Stromal cell of bone marrow (primary cell): ENCODE measurements at regions not wholly inside any gene's neighbourhood (a gene's known extent, or its start where the extent isn't known, plus 50 kb on each side); places are given as distances from the start of the nearest gene placed in this dataset.
"Not testable (repeated sequence)": the region's sequence is repeated elsewhere in the genome, so short reads cannot be mapped to it uniquely, and the experiment has no call there.

Experiments used
- DNase-seq: peaks from one replicate; pipeline ENCODE4 v3.0.0-alpha.2; 2012; ENCODE audit warnings: low read depth

- peak; percentile 13 for DNase-seq
These were observed 233.4 kb downstream of the PTN start for GRCh38 chr7:137110091-137110509.

GRCh38 chr7:137107802-137108201 lies 235.7 kb downstream of the PTN start:
- not testable (repeated sequence) for DNase-seq

- DNase-seq, result not testable (repeated sequence)
These were observed 235.1 kb downstream of the CHRM2 start for GRCh38 chr7:137103526-137103925.

- no peak for DNase-seq
These were observed 228.7 kb downstream of the CHRM2 start for GRCh38 chr7:137097111-137097510.

GRCh38 chr7:137096607-137097006 lies 228.2 kb downstream of the CHRM2 start:
- no peak for DNase-seq

GRCh38 chr7:137093198-137093597 lies 224.7 kb downstream of the CHRM2 start:
- no peak for DNase-seq

- DNase-seq, result no peak
These were observed 222.9 kb downstream of the CHRM2 start for GRCh38 chr7:137091396-137091795.

GRCh38 chr7:137086896-137087295 lies 218.4 kb downstream of the CHRM2 start:
- no peak for DNase-seq

GRCh38 chr7:137084607-137085380 lies 216.3 kb downstream of the CHRM2 start:
- no peak for DNase-seq

GRCh38 chr7:137082391-137082790 lies 213.9 kb downstream of the CHRM2 start:
- no peak for DNase-seq

- DNase-seq, result peak; percentile 96
These were observed 213.1 kb downstream of the CHRM2 start for GRCh38 chr7:137081321-137082093.

GRCh38 chr7:137080516-137081203 lies 212.2 kb downstream of the CHRM2 start:
- no peak for DNase-seq

GRCh38 chr7:137078781-137079180 lies 210.3 kb downstream of the CHRM2 start:
- DNase-seq, result no peak

- DNase-seq, result no peak
These were observed 206.1 kb downstream of the CHRM2 start for GRCh38 chr7:137074391-137075030.

- no peak for DNase-seq
These were observed 205.3 kb downstream of the CHRM2 start for GRCh38 chr7:137073571-137074325.
